H9 (cell line): ENCODE measurements at regions not wholly inside any gene's neighbourhood (a gene's known extent, or its start where the extent isn't known, plus 50 kb on each side); places are given as distances from the start of the nearest gene placed in this dataset.

Source experiments
- DNase-seq: peaks from one replicate; pipeline ENCODE4 v3.0.0-alpha.2; 2017
- H2AFZ ChIP-seq: one replicate; pipeline ENCODE4 v1.6.1; 2013; ENCODE audit warnings: mild to moderate bottlenecking, low read length, control low read depth, moderate library complexity
- H2AK5ac ChIP-seq: 2 replicates; pipeline ENCODE4 v1.6.1; 2013; ENCODE audit warnings: low read length, control low read depth, mixed read lengths; ENCODE audit not compliant: insufficient read length
- H2BK120ac ChIP-seq: one replicate; pipeline ENCODE4 v1.6.1; 2013; ENCODE audit warnings: low read depth, mild to moderate bottlenecking, low read length, control low read depth, inconsistent platforms; ENCODE audit not compliant: poor library complexity, severe bottlenecking
- H2BK12ac ChIP-seq: 2 replicates; pipeline ENCODE4 v1.6.1; 2013; ENCODE audit warnings: low read length, control low read depth, mixed read lengths, low read depth; ENCODE audit not compliant: insufficient read length
- H2BK15ac ChIP-seq: 2 replicates; pipeline ENCODE4 v1.6.1; 2013; ENCODE audit warnings: low read depth, low read length, control low read depth
- H2BK20ac ChIP-seq: one replicate; pipeline ENCODE4 v1.6.1; 2013; ENCODE audit warnings: low read depth, mild to moderate bottlenecking, low read length, control low read depth, inconsistent platforms; ENCODE audit not compliant: poor library complexity, severe bottlenecking
- H2BK5ac ChIP-seq: 2 replicates; pipeline ENCODE4 v1.6.1; 2013; ENCODE audit warnings: low read length, control low read depth, mixed read lengths; ENCODE audit not compliant: insufficient read length
- H3K14ac ChIP-seq: 2 replicates; pipeline ENCODE4 v1.6.1; 2013; ENCODE audit warnings: low read length, control low read depth; ENCODE audit not compliant: insufficient read depth
- H3K18ac ChIP-seq: 2 replicates; pipeline ENCODE4 v1.6.1; 2013; ENCODE audit warnings: low read depth, mild to moderate bottlenecking, mixed read lengths, low read length, control low read depth; ENCODE audit not compliant: insufficient read length
- H3K23ac ChIP-seq: 2 replicates; pipeline ENCODE4 v1.6.1; 2013; ENCODE audit warnings: low read length, control low read depth, mixed read lengths, low read depth; ENCODE audit not compliant: insufficient read length
- H3K23me2 ChIP-seq: 2 replicates; pipeline ENCODE4 v1.6.1; 2013; ENCODE audit warnings: low read depth, mild to moderate bottlenecking, mixed read lengths, low read length, control low read depth; ENCODE audit not compliant: insufficient read length, poor library complexity, severe bottlenecking
- H3K27ac ChIP-seq: 2 replicates; pipeline ENCODE4 v1.5.1; 2013; ENCODE audit warnings: low read length, control low read depth, mixed read lengths, low read depth; ENCODE audit not compliant: insufficient read length
- H3K27me3 ChIP-seq: 2 replicates; pipeline ENCODE4 v1.6.1; 2013; ENCODE audit warnings: low read length, control low read depth, inconsistent platforms; ENCODE audit not compliant: insufficient read depth
- H3K4ac ChIP-seq: 2 replicates; pipeline ENCODE4 v1.6.1; 2013; ENCODE audit warnings: low read depth, mild to moderate bottlenecking, control low read depth, inconsistent platforms, low read length, moderate library complexity
- H3K4me1 ChIP-seq: 2 replicates; pipeline ENCODE4 v1.6.1; 2013; ENCODE audit warnings: low read length, control low read depth, inconsistent platforms; ENCODE audit not compliant: insufficient read depth
- H3K4me2 ChIP-seq: 2 replicates; pipeline ENCODE4 v1.6.1; 2013; ENCODE audit warnings: low read length, control low read depth, mixed read lengths; ENCODE audit not compliant: insufficient read length, insufficient read depth
- H3K56ac ChIP-seq: 2 replicates; pipeline ENCODE4 v1.6.1; 2013; ENCODE audit warnings: low read depth, mild to moderate bottlenecking, mixed read lengths, low read length, control low read depth; ENCODE audit not compliant: insufficient read length
- H3K79me1 ChIP-seq: 2 replicates; pipeline ENCODE4 v1.6.1; 2013; ENCODE audit warnings: low read depth, mild to moderate bottlenecking, moderate library complexity, low read length, control low read depth, inconsistent platforms; ENCODE audit not compliant: insufficient read depth, poor library complexity, severe bottlenecking
- H3K79me2 ChIP-seq: 2 replicates; pipeline ENCODE4 v1.6.1; 2013; ENCODE audit warnings: low read length, control low read depth, inconsistent platforms; ENCODE audit not compliant: insufficient read depth
- H3K9ac ChIP-seq: 2 replicates; pipeline ENCODE4 v1.6.1; 2013; ENCODE audit warnings: low read length, control low read depth, mixed read lengths; ENCODE audit not compliant: insufficient read length; ENCODE audit errors: extremely low read depth
- H3K9me3 ChIP-seq: one replicate; pipeline ENCODE4 v1.6.1; 2013; ENCODE audit warnings: low read depth, low read length, inconsistent platforms; ENCODE audit not compliant: control insufficient read depth
- H3T11ph ChIP-seq: one replicate; pipeline ENCODE4 v1.6.1; 2013; ENCODE audit warnings: mild to moderate bottlenecking, low read length, control low read depth, inconsistent platforms
- H4K20me1 ChIP-seq: one replicate; pipeline ENCODE4 v1.6.1; 2013; ENCODE audit not compliant: control insufficient read depth, insufficient read length, insufficient read depth
- H4K5ac ChIP-seq: 2 replicates; pipeline ENCODE4 v1.6.1; 2013; ENCODE audit warnings: low read depth, mild to moderate bottlenecking, mixed read lengths, low read length, control low read depth; ENCODE audit not compliant: insufficient read length
- H4K8ac ChIP-seq: replicated peaks from 2 replicates; pipeline ENCODE4 v1.6.1; 2013; ENCODE audit warnings: low read length, control low read depth, mixed read lengths, low read depth; ENCODE audit not compliant: insufficient read length
- H4K91ac ChIP-seq: 2 replicates; pipeline ENCODE4 v1.6.1; 2013; ENCODE audit warnings: low read depth, mild to moderate bottlenecking, moderate library complexity, mixed read lengths, low read length, control low read depth; ENCODE audit not compliant: insufficient read length
- H3K27ac Mint-ChIP-seq, 3 experiments: 2 replicates in 2 of 3; 3 replicates in 1 of 3; pipeline ENCODE4 v1.8.0; 2020 to 2021; ENCODE audit warnings: mixed read lengths in 3 of 3, mild to moderate bottlenecking in 1 of 3, moderate library complexity in 1 of 3
- H3K27me3 Mint-ChIP-seq: 2 replicates; pipeline ENCODE4 v1.8.0; 2021; ENCODE audit warnings: low read depth, mild to moderate bottlenecking, moderate library complexity, mixed read lengths
- H3K36me3 Mint-ChIP-seq, 3 experiments: 2 replicates in 2 of 3; 3 replicates in 1 of 3; pipeline ENCODE4 v1.8.0; 2020 to 2021; ENCODE audit warnings: low read depth in 3 of 3, mixed read lengths in 3 of 3; ENCODE audit not compliant: insufficient read depth in 1 of 3
- H3K4me1 Mint-ChIP-seq, 2 experiments: 2 replicates each; pipeline ENCODE4 v1.8.0; 2020; ENCODE audit warnings: mixed read lengths in 2 of 2
- H3K4me3 Mint-ChIP-seq, 2 experiments: 2 replicates in 1 of 2; 3 replicates in 1 of 2; pipeline ENCODE4 v1.8.0; 2020 to 2021; ENCODE audit warnings: mild to moderate bottlenecking in 2 of 2, mixed read lengths in 2 of 2, moderate library complexity in 1 of 2
- H3K9me3 Mint-ChIP-seq, 2 experiments: 2 replicates in 1 of 2; 3 replicates in 1 of 2; pipeline ENCODE4 v1.8.0; 2020; ENCODE audit warnings: mild to moderate bottlenecking in 2 of 2, mixed read lengths in 2 of 2, moderate library complexity in 1 of 2
- CTCF ChIP-seq: fragments of 200-600 bp; sonication (generic); conservative IDR thresholded peaks from 3 replicates; pipeline ENCODE4 v1.8.0; 2021; ENCODE audit warnings: antibody characterized with exemption, mild to moderate bottlenecking
- WGBS: extraction: QIAGEN DNeasy Blood & Tissue Kit; methylation state at CpG from one replicate; pipeline ENCODE4 v1.1.7; 2013; ENCODE audit warnings: missing lambda C conversion rate, low lambda C conversion rate, mixed read lengths; ENCODE audit not compliant: insufficient read length; ENCODE audit errors: extremely low coverage; 5-methylcytosine and 5-hydroxymethylcytosine counted together

GRCh38 chr10:15433850-15434537 lies 62.9 kb upstream of the FAM171A1 start:
- no peak for DNase-seq
- H3K27ac Mint-ChIP-seq = no peak overlapping the region; a peak in 1 of 7 replicates

More at GRCh38 chr10:15433850-15434537, 62.9 kb upstream of the FAM171A1 start:
- no peaks in the 10 kb centered on the region for H3K36me3 Mint-ChIP-seq
- peak overlapping the region; percentile 61 for H3K4me2 ChIP-seq
- H3K9ac ChIP-seq = no peak overlapping the region
- no peaks in the 10 kb centered on the region for H3K9me3 Mint-ChIP-seq
- no peak overlapping the region for H3K14ac ChIP-seq
- H3K18ac ChIP-seq = no peak overlapping the region
- H2AFZ ChIP-seq = no peak overlapping the region
- H3K4me1 ChIP-seq = no peaks in the 10 kb centered on the region
- no peak overlapping the region for H3K27ac ChIP-seq
- peaks cover 34% of the 10 kb centered on the region for H3K27me3 Mint-ChIP-seq
- H3K4ac ChIP-seq = no peak overlapping the region
- H3K23ac ChIP-seq = no peak overlapping the region
- H4K5ac ChIP-seq = no peak overlapping the region
- no peaks in the 10 kb centered on the region for H3K27me3 ChIP-seq
- H3K79me1 ChIP-seq = no peaks in the 10 kb centered on the region
- no peaks in the 10 kb centered on the region for H3K9me3 ChIP-seq
- no peak overlapping the region for H2BK120ac ChIP-seq
- H4K8ac ChIP-seq = no peak overlapping the region
- H2BK15ac ChIP-seq = no peak overlapping the region
- H2AK5ac ChIP-seq = no peak overlapping the region
- 100% methylated on average over 4 of the region's 9 CpGs for WGBS
- peaks cover 3 to 5% of the 10 kb centered on the region in 2 experiments; a peak in 2 of 4 replicates for H3K4me1 Mint-ChIP-seq
- no peaks in the 10 kb centered on the region for H3K79me2 ChIP-seq
- no peak overlapping the region for H2BK20ac ChIP-seq
- H3K23me2 ChIP-seq = no peaks in the 10 kb centered on the region
- no peak overlapping the region for H2BK12ac ChIP-seq
- H4K20me1 ChIP-seq = no peaks in the 10 kb centered on the region
- H3K56ac ChIP-seq = no peak overlapping the region
- H3K4me3 Mint-ChIP-seq = peak overlapping the region; percentile 54 to 71
- H3T11ph ChIP-seq = no peak overlapping the region
- no peak overlapping the region for H4K91ac ChIP-seq
- TF ChIP-seq CTCF = peak; percentile 84
- no peak overlapping the region for H2BK5ac ChIP-seq
